HG03196 (cell line): ENCODE measurements at regions not wholly inside any gene's neighbourhood (a gene's known extent, or its start where the extent isn't known, plus 50 kb on each side); places are given as distances from the start of the nearest gene placed in this dataset.

ENCODE experiments used
- ATAC-seq: cut with Tn5 transposase; IDR thresholded peaks from one replicate; pipeline ENCODE4 v1.9.1; 2021; ENCODE audit not compliant: unreplicated experiment

GRCh38 chr5:136699651-136700050, 334.3 kb upstream of the TRPC7 start:
- no peak for ATAC-seq

- no peak for ATAC-seq
These were observed 333.6 kb upstream of the TRPC7 start for GRCh38 chr5:136698970-136699369.

- no peak for ATAC-seq
These were observed 328.9 kb upstream of the TRPC7 start for GRCh38 chr5:136694258-136694657.

- no peak for ATAC-seq
These were observed 324.2 kb upstream of the TRPC7 start for GRCh38 chr5:136689552-136689951.

GRCh38 chr5:136686192-136686872, 321.0 kb upstream of the TRPC7 start:
- ATAC-seq = no peak

GRCh38 chr5:136682986-136683385, 317.6 kb upstream of the TRPC7 start:
- no peak for ATAC-seq

GRCh38 chr5:136679233-136679632, 313.9 kb upstream of the TRPC7 start:
- ATAC-seq = no peak

- ATAC-seq = no peak
These were observed 311.9 kb upstream of the TRPC7 start for GRCh38 chr5:136677217-136677616.

- ATAC-seq = no peak
These were observed 311.3 kb upstream of the TRPC7 start for GRCh38 chr5:136676685-136677084.

GRCh38 chr5:136675769-136676168, 310.4 kb upstream of the TRPC7 start:
- ATAC-seq = no peak

- ATAC-seq = no peak
These were observed 308.8 kb upstream of the TRPC7 start for GRCh38 chr5:136674178-136674577.

- no peak for ATAC-seq
These were observed 302.4 kb upstream of the TRPC7 start for GRCh38 chr5:136667789-136668188.

- no peak for ATAC-seq
These were observed 301.8 kb upstream of the TRPC7 start for GRCh38 chr5:136666970-136667620.

- no peak for ATAC-seq
These were observed 300.0 kb upstream of the TRPC7 start for GRCh38 chr5:136665331-136665730.

- ATAC-seq = no peak
These were observed 295.7 kb upstream of the TRPC7 start for GRCh38 chr5:136661026-136661425.

GRCh38 chr5:136656811-136657210, 291.5 kb upstream of the TRPC7 start:
- no peak for ATAC-seq

- no peak for ATAC-seq
These were observed 290.1 kb upstream of the TRPC7 start for GRCh38 chr5:136655468-136655867.

- no peak for ATAC-seq
These were observed 281.6 kb upstream of the TRPC7 start for GRCh38 chr5:136646915-136647314.

GRCh38 chr5:136642976-136643375, 277.6 kb upstream of the TRPC7 start:
- ATAC-seq = no peak

GRCh38 chr5:136639616-136640015, 274.3 kb upstream of the TRPC7 start:
- no peak for ATAC-seq

GRCh38 chr5:136638084-136638483, 272.7 kb upstream of the TRPC7 start:
- ATAC-seq = no peak

- no peak for ATAC-seq
These were observed 270.7 kb upstream of the TRPC7 start for GRCh38 chr5:136636001-136636400.

GRCh38 chr5:136631186-136631585, 265.8 kb upstream of the TRPC7 start:
- no peak for ATAC-seq
